SK-N-MC (cell line): ENCODE measurements at regions not wholly inside any gene's neighbourhood (a gene's known extent, or its start where the extent isn't known, plus 50 kb on each side); places are given as distances from the start of the nearest gene placed in this dataset.

Experiments used
- EZH2 ChIP-seq: fragments of 200-600 bp; sonication (generic); IDR thresholded peaks from one replicate; pipeline ENCODE4 v1.6.1; 2017; ENCODE audit warnings: antibody characterized with exemption
- FOXP2 ChIP-seq: optimal IDR thresholded peaks from 2 replicates; pipeline ENCODE3; 2011; ENCODE audit warnings: mild to moderate bottlenecking, moderate library complexity; ENCODE audit not compliant: insufficient read depth; ENCODE audit errors: extremely low read length, control extremely low read depth
- POLR2AphosphoS5 ChIP-seq: IDR thresholded peaks from 2 replicates; pipeline ENCODE4 v1.6.1; 2012; ENCODE audit warnings: mild to moderate bottlenecking, low read depth, low read length, borderline replicate concordance

- TF ChIP-seq EZH2: no peak
- TF ChIP-seq POLR2AphosphoS5: no peak
- no peak for TF ChIP-seq FOXP2
Measured at GRCh38 chr13:22897571-22898314, 283.0 kb upstream of the SGCG start.
